HEK293 (cell line): ENCODE measurements at regions not wholly inside any gene's neighbourhood (a gene's known extent, or its start where the extent isn't known, plus 50 kb on each side); places are given as distances from the start of the nearest gene placed in this dataset.
A peak's percentile ranks its signal among the peaks of the same experiment; 100 is the strongest.

ENCODE experiments used
- FEZF1 ChIP-seq: fragments of 450-650 bp; formaldehyde crosslinking; IDR thresholded peaks from 2 replicates; pipeline ENCODE4 v1.5.1; 2016; ENCODE audit warnings: missing biosample characterization, missing genetic modification characterization
- GLI2 ChIP-seq: fragments of 450-650 bp; formaldehyde crosslinking; IDR thresholded peaks from 2 replicates; pipeline ENCODE4; 2017; ENCODE audit warnings: missing biosample characterization, missing genetic modification characterization, low read depth, borderline replicate concordance
- GLIS1 ChIP-seq: fragments of 450-650 bp; formaldehyde crosslinking; IDR thresholded peaks from 2 replicates; pipeline ENCODE4 v1.5.1; 2016; ENCODE audit warnings: missing biosample characterization, missing genetic modification characterization
- KLF10 ChIP-seq: fragments of 450-650 bp; IDR thresholded peaks from 2 replicates; pipeline ENCODE4 v1.5.1; 2018; ENCODE audit warnings: missing biosample characterization, mild to moderate bottlenecking, missing genetic modification characterization
- KLF8 ChIP-seq: fragments of 450-650 bp; formaldehyde crosslinking; IDR thresholded peaks from 2 replicates; pipeline ENCODE4 v1.5.1; 2016; ENCODE audit warnings: missing biosample characterization, missing genetic modification characterization
- SALL2 ChIP-seq: fragments of 450-650 bp; formaldehyde crosslinking; IDR thresholded peaks from 2 replicates; pipeline ENCODE4 v1.5.0; 2017; ENCODE audit warnings: missing biosample characterization, mild to moderate bottlenecking, missing genetic modification characterization, borderline replicate concordance
- TCF7L2 ChIP-seq: IDR thresholded peaks from 2 replicates; pipeline ENCODE4 v1.6.1; 2011; ENCODE audit warnings: low read depth, mild to moderate bottlenecking, inconsistent platforms, low read length, moderate library complexity, borderline replicate concordance
- TSHZ1 ChIP-seq: fragments of 450-650 bp; formaldehyde crosslinking; IDR thresholded peaks from 2 replicates; pipeline ENCODE4 v1.5.1; 2016; ENCODE audit warnings: missing biosample characterization, missing genetic modification characterization, borderline replicate concordance
- ZBTB1 ChIP-seq: fragments of 450-650 bp; formaldehyde crosslinking; IDR thresholded peaks from 2 replicates; pipeline ENCODE4 v1.5.1; 2016; ENCODE audit warnings: missing biosample characterization, missing genetic modification characterization
- ZBTB17 ChIP-seq: fragments of 450-650 bp; formaldehyde crosslinking; IDR thresholded peaks from 2 replicates; pipeline ENCODE4 v1.5.1; 2016; ENCODE audit warnings: missing biosample characterization, missing genetic modification characterization
- ZBTB48 ChIP-seq: fragments of 450-650 bp; formaldehyde crosslinking; IDR thresholded peaks from 2 replicates; pipeline ENCODE4 v1.5.1; 2016; ENCODE audit warnings: missing biosample characterization, missing genetic modification characterization
- ZIC2 ChIP-seq: fragments of 450-650 bp; formaldehyde crosslinking; IDR thresholded peaks from 2 replicates; pipeline ENCODE4 v1.5.1; 2016; ENCODE audit warnings: missing biosample characterization, missing genetic modification characterization
- ZNF112 ChIP-seq: fragments of 450-650 bp; formaldehyde crosslinking; IDR thresholded peaks from 2 replicates; pipeline ENCODE4 v1.5.0; 2017; ENCODE audit warnings: missing biosample characterization, missing genetic modification characterization
- ZNF132 ChIP-seq: fragments of 450-650 bp; formaldehyde crosslinking; IDR thresholded peaks from 2 replicates; pipeline ENCODE4 v1.5.1; 2017; ENCODE audit warnings: missing biosample characterization, missing genetic modification characterization, borderline replicate concordance
- ZNF140 ChIP-seq: fragments of 450-650 bp; formaldehyde crosslinking; IDR thresholded peaks from 2 replicates; pipeline ENCODE4 v1.5.1; 2016; ENCODE audit warnings: missing biosample characterization, missing genetic modification characterization
- ZNF157 ChIP-seq: fragments of 450-650 bp; formaldehyde crosslinking; IDR thresholded peaks from 2 replicates; pipeline ENCODE4 v1.5.1; 2016; ENCODE audit warnings: missing biosample characterization, missing genetic modification characterization
- ZNF19 ChIP-seq: fragments of 450-650 bp; formaldehyde crosslinking; IDR thresholded peaks from 2 replicates; pipeline ENCODE4; 2016; ENCODE audit warnings: missing biosample characterization, missing genetic modification characterization, low read depth
- ZNF2 ChIP-seq: fragments of 450-650 bp; formaldehyde crosslinking; IDR thresholded peaks from 2 replicates; pipeline ENCODE4 v1.5.1; 2016; ENCODE audit warnings: missing biosample characterization, missing genetic modification characterization
- ZNF23 ChIP-seq: fragments of 450-650 bp; formaldehyde crosslinking; IDR thresholded peaks from 2 replicates; pipeline ENCODE4 v1.5.1; 2016; ENCODE audit warnings: missing biosample characterization, missing genetic modification characterization, borderline replicate concordance
- ZNF239 ChIP-seq: fragments of 450-650 bp; formaldehyde crosslinking; IDR thresholded peaks from 2 replicates; pipeline ENCODE4 v1.5.1; 2016; ENCODE audit warnings: missing biosample characterization, missing genetic modification characterization
- ZNF274 ChIP-seq, 2 experiments: fragments of 200-500 bp in 1 of 2; fragments of 450-650 bp in 1 of 2; sonication (Bioruptor generic) in 1 of 2; formaldehyde crosslinking in 1 of 2; IDR thresholded peaks; 2 replicates each; pipeline versions ENCODE4 v1.5.1 to v1.6.1; 2014 to 2016; ENCODE audit warnings: borderline replicate concordance in 1 of 2, inconsistent platforms in 1 of 2, low read length in 1 of 2, missing biosample characterization in 1 of 2, missing genetic modification characterization in 1 of 2
- ZNF37A ChIP-seq: fragments of 450-650 bp; IDR thresholded peaks from 2 replicates; pipeline ENCODE4 v1.5.1; 2018; ENCODE audit warnings: missing biosample characterization, missing genetic modification characterization
- ZNF394 ChIP-seq: fragments of 450-650 bp; formaldehyde crosslinking; IDR thresholded peaks from 2 replicates; pipeline ENCODE4 v1.5.1; 2016; ENCODE audit warnings: missing biosample characterization, missing genetic modification characterization, mild to moderate bottlenecking, moderate library complexity, borderline replicate concordance
- ZNF48 ChIP-seq: fragments of 450-650 bp; formaldehyde crosslinking; IDR thresholded peaks from 2 replicates; pipeline ENCODE4 v1.5.1; 2016; ENCODE audit warnings: missing biosample characterization, missing genetic modification characterization
- ZNF510 ChIP-seq: fragments of 450-650 bp; formaldehyde crosslinking; IDR thresholded peaks from 2 replicates; pipeline ENCODE4 v1.5.1; 2018; ENCODE audit warnings: mild to moderate bottlenecking, missing genetic modification characterization, missing biosample characterization; ENCODE audit not compliant: insufficient replicate concordance
- ZNF529 ChIP-seq: fragments of 450-650 bp; formaldehyde crosslinking; IDR thresholded peaks from 2 replicates; pipeline ENCODE4 v1.5.1; 2017; ENCODE audit warnings: missing genetic modification characterization, missing biosample characterization; ENCODE audit not compliant: insufficient replicate concordance
- ZNF549 ChIP-seq: fragments of 450-650 bp; IDR thresholded peaks from 2 replicates; pipeline ENCODE4 v1.5.1; 2018; ENCODE audit warnings: missing biosample characterization, missing genetic modification characterization, mild to moderate bottlenecking, inconsistent platforms, moderate library complexity
- ZNF623 ChIP-seq: fragments of 450-650 bp; formaldehyde crosslinking; IDR thresholded peaks from 2 replicates; pipeline ENCODE4 v1.5.1; 2016; ENCODE audit warnings: missing biosample characterization, missing genetic modification characterization
- ZNF624 ChIP-seq: fragments of 450-650 bp; formaldehyde crosslinking; IDR thresholded peaks from 2 replicates; pipeline ENCODE4 v1.5.1; 2017; ENCODE audit warnings: missing biosample characterization, missing genetic modification characterization
- ZNF629 ChIP-seq: fragments of 450-650 bp; formaldehyde crosslinking; IDR thresholded peaks from 2 replicates; pipeline ENCODE4 v1.5.1; 2017; ENCODE audit warnings: missing biosample characterization, missing genetic modification characterization
- ZNF76 ChIP-seq: fragments of 450-650 bp; formaldehyde crosslinking; IDR thresholded peaks from 2 replicates; pipeline ENCODE4; 2016; ENCODE audit warnings: low read depth, missing biosample characterization, missing genetic modification characterization, borderline replicate concordance
- TF ChIP-seq, protein P1 (sequence below): fragments of 450-650 bp; formaldehyde crosslinking; optimal IDR thresholded peaks from 2 replicates; pipeline ENCODE3; 2016; ENCODE audit warnings: missing biosample characterization, mild to moderate bottlenecking, missing genetic modification characterization
- TF ChIP-seq, protein P2 (sequence below): fragments of 450-650 bp; formaldehyde crosslinking; IDR thresholded peaks from 2 replicates; pipeline ENCODE4 v1.5.1; 2017; ENCODE audit warnings: missing biosample characterization, missing genetic modification characterization
- TF ChIP-seq, protein P3 (sequence below): fragments of 450-650 bp; formaldehyde crosslinking; IDR thresholded peaks from 2 replicates; pipeline ENCODE4 v1.5.1; 2016; ENCODE audit warnings: missing biosample characterization, missing genetic modification characterization

DNA sequence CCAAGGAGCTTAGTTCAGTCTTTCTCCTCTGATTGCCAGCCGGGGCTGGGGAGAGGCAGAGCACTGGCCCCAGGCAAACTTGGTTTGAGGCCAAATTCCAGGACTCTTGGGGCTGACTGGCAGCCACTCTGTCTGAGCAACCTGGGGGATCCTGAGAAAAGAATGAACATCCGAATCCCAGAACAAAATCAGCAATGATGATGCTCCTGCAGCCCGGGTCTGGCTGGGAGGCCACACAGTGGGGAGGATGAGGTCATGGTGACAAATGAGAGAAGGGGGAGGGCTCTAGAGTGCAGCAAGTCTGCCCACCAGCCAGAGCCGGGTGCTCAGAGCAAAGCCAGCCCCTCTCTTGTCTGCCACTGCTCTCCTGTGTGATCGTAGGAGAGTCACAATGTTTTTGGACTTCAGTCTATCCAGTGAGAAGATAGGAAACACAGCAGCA lies 71.8 kb upstream of the PAX6 start (continued):
- TF ChIP-seq ZNF76 (no peak), ZBTB1 (no peak), GLIS1 (tag by site-specific recombination) (peak; percentile 97), FEZF1 (tag by site-specific recombination) (peak; percentile 76), ZNF549 (tag by site-specific recombination) (no peak), ZNF132 (no peak), ZNF140 (no peak), KLF8 (tag by site-specific recombination) (no peak), ZNF623 (tag by site-specific recombination) (no peak), ZNF394 (no peak), ZNF48 (no peak), TCF7L2 (no peak), ZNF624 (tag by site-specific recombination) (no peak), ZNF37A (no peak), ZNF19 (no peak), ZNF510 (tag by site-specific recombination) (no peak), ZNF2 (tag by site-specific recombination) (no peak), ZNF157 (tag by site-specific recombination) (no peak), ZNF629 (tag by site-specific recombination) (peak; percentile 50; the same call in 1 of the 2 replicates), KLF10 (no peak), TSHZ1 (tag by site-specific recombination) (no peak), ZBTB17 (tag by site-specific recombination) (peak; percentile 75), ZNF239 (no peak), ZBTB48 (tag by site-specific recombination) (peak; percentile 27; the same call in 1 of the 2 replicates), ZNF23 (tag by site-specific recombination) (no peak), ZNF274 (IDR thresholded peaks at IDR 0.05; ENCODE audit: low read length) (no peak), ZNF274 (tag by site-specific recombination; IDR thresholded peaks at IDR 0.05; ENCODE audit: borderline replicate concordance) (no peak), ZNF112 (tag by site-specific recombination) (no peak), ZIC2 (tag by site-specific recombination) (peak; percentile 58), ZNF529 (tag by site-specific recombination) (no peak), SALL2 (tag by site-specific recombination) (no peak), GLI2 (tag by site-specific recombination) (no peak)
- TF ChIP-seq, protein P1, sequence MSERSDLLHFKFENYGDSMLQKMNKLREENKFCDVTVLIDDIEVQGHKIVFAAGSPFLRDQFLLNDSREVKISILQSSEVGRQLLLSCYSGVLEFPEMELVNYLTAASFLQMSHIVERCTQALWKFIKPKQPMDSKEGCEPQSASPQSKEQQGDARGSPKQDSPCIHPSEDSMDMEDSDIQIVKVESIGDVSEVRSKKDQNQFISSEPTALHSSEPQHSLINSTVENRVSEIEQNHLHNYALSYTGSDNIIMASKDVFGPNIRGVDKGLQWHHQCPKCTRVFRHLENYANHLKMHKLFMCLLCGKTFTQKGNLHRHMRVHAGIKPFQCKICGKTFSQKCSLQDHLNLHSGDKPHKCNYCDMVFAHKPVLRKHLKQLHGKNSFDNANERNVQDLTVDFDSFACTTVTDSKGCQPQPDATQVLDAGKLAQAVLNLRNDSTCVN (tag by site-specific recombination): no peak
- TF ChIP-seq, protein P2, sequence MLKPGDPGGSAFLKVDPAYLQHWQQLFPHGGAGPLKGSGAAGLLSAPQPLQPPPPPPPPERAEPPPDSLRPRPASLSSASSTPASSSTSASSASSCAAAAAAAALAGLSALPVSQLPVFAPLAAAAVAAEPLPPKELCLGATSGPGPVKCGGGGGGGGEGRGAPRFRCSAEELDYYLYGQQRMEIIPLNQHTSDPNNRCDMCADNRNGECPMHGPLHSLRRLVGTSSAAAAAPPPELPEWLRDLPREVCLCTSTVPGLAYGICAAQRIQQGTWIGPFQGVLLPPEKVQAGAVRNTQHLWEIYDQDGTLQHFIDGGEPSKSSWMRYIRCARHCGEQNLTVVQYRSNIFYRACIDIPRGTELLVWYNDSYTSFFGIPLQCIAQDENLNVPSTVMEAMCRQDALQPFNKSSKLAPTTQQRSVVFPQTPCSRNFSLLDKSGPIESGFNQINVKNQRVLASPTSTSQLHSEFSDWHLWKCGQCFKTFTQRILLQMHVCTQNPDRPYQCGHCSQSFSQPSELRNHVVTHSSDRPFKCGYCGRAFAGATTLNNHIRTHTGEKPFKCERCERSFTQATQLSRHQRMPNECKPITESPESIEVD (tag by site-specific recombination): no peak
- TF ChIP-seq, protein P3, sequence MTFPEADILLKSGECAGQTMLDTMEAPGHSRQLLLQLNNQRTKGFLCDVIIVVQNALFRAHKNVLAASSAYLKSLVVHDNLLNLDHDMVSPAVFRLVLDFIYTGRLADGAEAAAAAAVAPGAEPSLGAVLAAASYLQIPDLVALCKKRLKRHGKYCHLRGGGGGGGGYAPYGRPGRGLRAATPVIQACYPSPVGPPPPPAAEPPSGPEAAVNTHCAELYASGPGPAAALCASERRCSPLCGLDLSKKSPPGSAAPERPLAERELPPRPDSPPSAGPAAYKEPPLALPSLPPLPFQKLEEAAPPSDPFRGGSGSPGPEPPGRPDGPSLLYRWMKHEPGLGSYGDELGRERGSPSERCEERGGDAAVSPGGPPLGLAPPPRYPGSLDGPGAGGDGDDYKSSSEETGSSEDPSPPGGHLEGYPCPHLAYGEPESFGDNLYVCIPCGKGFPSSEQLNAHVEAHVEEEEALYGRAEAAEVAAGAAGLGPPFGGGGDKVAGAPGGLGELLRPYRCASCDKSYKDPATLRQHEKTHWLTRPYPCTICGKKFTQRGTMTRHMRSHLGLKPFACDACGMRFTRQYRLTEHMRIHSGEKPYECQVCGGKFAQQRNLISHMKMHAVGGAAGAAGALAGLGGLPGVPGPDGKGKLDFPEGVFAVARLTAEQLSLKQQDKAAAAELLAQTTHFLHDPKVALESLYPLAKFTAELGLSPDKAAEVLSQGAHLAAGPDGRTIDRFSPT (tag by site-specific recombination): no peak
